GM18511 (cell line): ENCODE measurements at regions not wholly inside any gene's neighbourhood (a gene's known extent, or its start where the extent isn't known, plus 50 kb on each side); places are given as distances from the start of the nearest gene placed in this dataset.
A peak's percentile ranks its signal among the peaks of the same experiment; 100 is the strongest.

ENCODE experiments used
- ATAC-seq: cut with Tn5 transposase; IDR thresholded peaks from one replicate; pipeline ENCODE4 v1.9.1; 2021; ENCODE audit warnings: mild to moderate bottlenecking, moderate library complexity; ENCODE audit not compliant: unreplicated experiment

GRCh38 chr14:42710071-42710470 lies 1103.4 kb downstream of the LRFN5 start:
- ATAC-seq = no peak

- ATAC-seq = no peak
Measured at GRCh38 chr14:42703501-42703900, 1096.8 kb downstream of the LRFN5 start.

- ATAC-seq = no peak
Measured at GRCh38 chr14:42687421-42687820, 1080.7 kb downstream of the LRFN5 start.

- no peak for ATAC-seq
Measured at GRCh38 chr14:42683707-42684106, 1077.0 kb downstream of the LRFN5 start.

- no peak for ATAC-seq
Measured at GRCh38 chr14:42676636-42677035, 1070.0 kb downstream of the LRFN5 start.

- no peak for ATAC-seq
Measured at GRCh38 chr14:42673963-42674362, 1067.3 kb downstream of the LRFN5 start.

- no peak for ATAC-seq
Measured at GRCh38 chr14:42671636-42672035, 1065.0 kb downstream of the LRFN5 start.

GRCh38 chr14:42665083-42665482 lies 1058.4 kb downstream of the LRFN5 start:
- peak; percentile 56 for ATAC-seq

GRCh38 chr14:42664190-42664589 lies 1057.5 kb downstream of the LRFN5 start:
- no peak for ATAC-seq

GRCh38 chr14:42654707-42655106 lies 1048.0 kb downstream of the LRFN5 start:
- no peak for ATAC-seq

- ATAC-seq = no peak
Measured at GRCh38 chr14:42642787-42643186, 1036.1 kb downstream of the LRFN5 start.

GRCh38 chr14:42633504-42634095 lies 1026.9 kb downstream of the LRFN5 start:
- no peak for ATAC-seq

- no peak for ATAC-seq
Measured at GRCh38 chr14:42629553-42629952, 1022.9 kb downstream of the LRFN5 start.

GRCh38 chr14:42628602-42629001 lies 1021.9 kb downstream of the LRFN5 start:
- peak; percentile 60 for ATAC-seq

- no peak for ATAC-seq
Measured at GRCh38 chr14:42626986-42627385, 1020.3 kb downstream of the LRFN5 start.

- no peak for ATAC-seq
Measured at GRCh38 chr14:42624980-42625761, 1018.5 kb downstream of the LRFN5 start.

GRCh38 chr14:42617005-42617404 lies 1010.3 kb downstream of the LRFN5 start:
- ATAC-seq = no peak

GRCh38 chr14:42606839-42607238 lies 1000.2 kb downstream of the LRFN5 start:
- no peak for ATAC-seq

GRCh38 chr14:42602336-42602845 lies 995.7 kb downstream of the LRFN5 start:
- ATAC-seq = no peak

GRCh38 chr14:42572032-42572431 lies 965.4 kb downstream of the LRFN5 start:
- ATAC-seq = no peak

GRCh38 chr14:42569227-42569626 lies 962.6 kb downstream of the LRFN5 start:
- ATAC-seq = no peak

GRCh38 chr14:42565556-42565955 lies 958.9 kb downstream of the LRFN5 start:
- no peak for ATAC-seq
